H9 (cell line): ENCODE measurements at regions not wholly inside any gene's neighbourhood (a gene's known extent, or its start where the extent isn't known, plus 50 kb on each side); places are given as distances from the start of the nearest gene placed in this dataset.
A peak's percentile ranks its signal among the peaks of the same experiment; 100 is the strongest.

Experiments
- DNase-seq: peaks from one replicate; pipeline ENCODE4 v3.0.0-alpha.2; 2017
- H2AFZ ChIP-seq: one replicate; pipeline ENCODE4 v1.6.1; 2013; ENCODE audit warnings: mild to moderate bottlenecking, low read length, control low read depth, moderate library complexity
- H2AK5ac ChIP-seq: 2 replicates; pipeline ENCODE4 v1.6.1; 2013; ENCODE audit warnings: low read length, control low read depth, mixed read lengths; ENCODE audit not compliant: insufficient read length
- H2BK120ac ChIP-seq: one replicate; pipeline ENCODE4 v1.6.1; 2013; ENCODE audit warnings: low read depth, mild to moderate bottlenecking, low read length, control low read depth, inconsistent platforms; ENCODE audit not compliant: poor library complexity, severe bottlenecking
- H2BK12ac ChIP-seq: 2 replicates; pipeline ENCODE4 v1.6.1; 2013; ENCODE audit warnings: low read length, control low read depth, mixed read lengths, low read depth; ENCODE audit not compliant: insufficient read length
- H2BK15ac ChIP-seq: 2 replicates; pipeline ENCODE4 v1.6.1; 2013; ENCODE audit warnings: low read depth, low read length, control low read depth
- H2BK20ac ChIP-seq: one replicate; pipeline ENCODE4 v1.6.1; 2013; ENCODE audit warnings: low read depth, mild to moderate bottlenecking, low read length, control low read depth, inconsistent platforms; ENCODE audit not compliant: poor library complexity, severe bottlenecking
- H2BK5ac ChIP-seq: 2 replicates; pipeline ENCODE4 v1.6.1; 2013; ENCODE audit warnings: low read length, control low read depth, mixed read lengths; ENCODE audit not compliant: insufficient read length
- H3K14ac ChIP-seq: 2 replicates; pipeline ENCODE4 v1.6.1; 2013; ENCODE audit warnings: low read length, control low read depth; ENCODE audit not compliant: insufficient read depth
- H3K18ac ChIP-seq: 2 replicates; pipeline ENCODE4 v1.6.1; 2013; ENCODE audit warnings: low read depth, mild to moderate bottlenecking, mixed read lengths, low read length, control low read depth; ENCODE audit not compliant: insufficient read length
- H3K23ac ChIP-seq: 2 replicates; pipeline ENCODE4 v1.6.1; 2013; ENCODE audit warnings: low read length, control low read depth, mixed read lengths, low read depth; ENCODE audit not compliant: insufficient read length
- H3K23me2 ChIP-seq: 2 replicates; pipeline ENCODE4 v1.6.1; 2013; ENCODE audit warnings: low read depth, mild to moderate bottlenecking, mixed read lengths, low read length, control low read depth; ENCODE audit not compliant: insufficient read length, poor library complexity, severe bottlenecking
- H3K27ac ChIP-seq: 2 replicates; pipeline ENCODE4 v1.5.1; 2013; ENCODE audit warnings: low read length, control low read depth, mixed read lengths, low read depth; ENCODE audit not compliant: insufficient read length
- H3K27me3 ChIP-seq: 2 replicates; pipeline ENCODE4 v1.6.1; 2013; ENCODE audit warnings: low read length, control low read depth, inconsistent platforms; ENCODE audit not compliant: insufficient read depth
- H3K4ac ChIP-seq: 2 replicates; pipeline ENCODE4 v1.6.1; 2013; ENCODE audit warnings: low read depth, mild to moderate bottlenecking, control low read depth, inconsistent platforms, low read length, moderate library complexity
- H3K4me1 ChIP-seq: 2 replicates; pipeline ENCODE4 v1.6.1; 2013; ENCODE audit warnings: low read length, control low read depth, inconsistent platforms; ENCODE audit not compliant: insufficient read depth
- H3K4me2 ChIP-seq: 2 replicates; pipeline ENCODE4 v1.6.1; 2013; ENCODE audit warnings: low read length, control low read depth, mixed read lengths; ENCODE audit not compliant: insufficient read length, insufficient read depth
- H3K56ac ChIP-seq: 2 replicates; pipeline ENCODE4 v1.6.1; 2013; ENCODE audit warnings: low read depth, mild to moderate bottlenecking, mixed read lengths, low read length, control low read depth; ENCODE audit not compliant: insufficient read length
- H3K79me1 ChIP-seq: 2 replicates; pipeline ENCODE4 v1.6.1; 2013; ENCODE audit warnings: low read depth, mild to moderate bottlenecking, moderate library complexity, low read length, control low read depth, inconsistent platforms; ENCODE audit not compliant: insufficient read depth, poor library complexity, severe bottlenecking
- H3K79me2 ChIP-seq: 2 replicates; pipeline ENCODE4 v1.6.1; 2013; ENCODE audit warnings: low read length, control low read depth, inconsistent platforms; ENCODE audit not compliant: insufficient read depth
- H3K9ac ChIP-seq: 2 replicates; pipeline ENCODE4 v1.6.1; 2013; ENCODE audit warnings: low read length, control low read depth, mixed read lengths; ENCODE audit not compliant: insufficient read length; ENCODE audit errors: extremely low read depth
- H3K9me3 ChIP-seq: one replicate; pipeline ENCODE4 v1.6.1; 2013; ENCODE audit warnings: low read depth, low read length, inconsistent platforms; ENCODE audit not compliant: control insufficient read depth
- H3T11ph ChIP-seq: one replicate; pipeline ENCODE4 v1.6.1; 2013; ENCODE audit warnings: mild to moderate bottlenecking, low read length, control low read depth, inconsistent platforms
- H4K20me1 ChIP-seq: one replicate; pipeline ENCODE4 v1.6.1; 2013; ENCODE audit not compliant: control insufficient read depth, insufficient read length, insufficient read depth
- H4K5ac ChIP-seq: 2 replicates; pipeline ENCODE4 v1.6.1; 2013; ENCODE audit warnings: low read depth, mild to moderate bottlenecking, mixed read lengths, low read length, control low read depth; ENCODE audit not compliant: insufficient read length
- H4K8ac ChIP-seq: replicated peaks from 2 replicates; pipeline ENCODE4 v1.6.1; 2013; ENCODE audit warnings: low read length, control low read depth, mixed read lengths, low read depth; ENCODE audit not compliant: insufficient read length
- H4K91ac ChIP-seq: 2 replicates; pipeline ENCODE4 v1.6.1; 2013; ENCODE audit warnings: low read depth, mild to moderate bottlenecking, moderate library complexity, mixed read lengths, low read length, control low read depth; ENCODE audit not compliant: insufficient read length
- H3K27ac Mint-ChIP-seq, 3 experiments: 2 replicates in 2 of 3; 3 replicates in 1 of 3; pipeline ENCODE4 v1.8.0; 2020 to 2021; ENCODE audit warnings: mixed read lengths in 3 of 3, mild to moderate bottlenecking in 1 of 3, moderate library complexity in 1 of 3
- H3K27me3 Mint-ChIP-seq: 2 replicates; pipeline ENCODE4 v1.8.0; 2021; ENCODE audit warnings: low read depth, mild to moderate bottlenecking, moderate library complexity, mixed read lengths
- H3K36me3 Mint-ChIP-seq, 3 experiments: 2 replicates in 2 of 3; 3 replicates in 1 of 3; pipeline ENCODE4 v1.8.0; 2020 to 2021; ENCODE audit warnings: low read depth in 3 of 3, mixed read lengths in 3 of 3; ENCODE audit not compliant: insufficient read depth in 1 of 3
- H3K4me1 Mint-ChIP-seq, 2 experiments: 2 replicates each; pipeline ENCODE4 v1.8.0; 2020; ENCODE audit warnings: mixed read lengths in 2 of 2
- H3K4me3 Mint-ChIP-seq, 2 experiments: 2 replicates in 1 of 2; 3 replicates in 1 of 2; pipeline ENCODE4 v1.8.0; 2020 to 2021; ENCODE audit warnings: mild to moderate bottlenecking in 2 of 2, mixed read lengths in 2 of 2, moderate library complexity in 1 of 2
- H3K9me3 Mint-ChIP-seq, 2 experiments: 2 replicates in 1 of 2; 3 replicates in 1 of 2; pipeline ENCODE4 v1.8.0; 2020; ENCODE audit warnings: mild to moderate bottlenecking in 2 of 2, mixed read lengths in 2 of 2, moderate library complexity in 1 of 2
- WGBS: extraction: QIAGEN DNeasy Blood & Tissue Kit; methylation state at CpG from one replicate; pipeline ENCODE4 v1.1.7; 2013; ENCODE audit warnings: missing lambda C conversion rate, low lambda C conversion rate, mixed read lengths; ENCODE audit not compliant: insufficient read length; ENCODE audit errors: extremely low coverage; 5-methylcytosine and 5-hydroxymethylcytosine counted together
- TF ChIP-seq, protein P1 (sequence below): fragments of 200-600 bp; sonication (generic); conservative IDR thresholded peaks from 3 replicates; pipeline ENCODE4 v1.8.0; 2021; ENCODE audit warnings: antibody characterized with exemption, mild to moderate bottlenecking

DNA sequence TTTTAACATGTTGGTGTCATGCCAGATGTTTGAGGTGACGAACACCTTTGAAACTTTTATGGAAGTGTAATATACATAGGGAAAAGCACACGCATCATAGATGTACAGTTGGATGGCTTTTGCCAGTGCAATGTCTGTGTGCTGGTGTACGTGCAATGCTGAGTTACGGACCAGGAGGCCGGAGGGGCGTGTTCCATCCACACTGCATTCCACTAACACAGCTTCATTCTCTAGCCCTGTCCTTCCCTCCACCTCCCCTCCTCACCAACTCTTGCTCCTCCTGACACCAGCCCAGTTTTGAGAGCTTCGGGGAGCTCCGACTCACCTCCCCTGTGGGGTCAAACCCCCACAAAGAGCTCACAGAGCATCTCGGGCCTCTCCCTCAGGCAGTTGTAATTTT is 358.8 kb downstream of the C16orf95 start:
- Mint-ChIP-seq H3K27ac (peak overlapping the region in 2 of 3 experiments; percentile 30 to 64; a peak in 1 of 7 replicates), H3K27me3 (peaks cover 7% of the 10 kb centered on the region; the same call in 1 of the 2 replicates), H3K36me3 (no peaks in the 10 kb centered on the region), H3K9me3 (no peaks in the 10 kb centered on the region; a peak in 1 of 5 replicates), H3K4me3 (no peak overlapping the region), H3K4me1 (peaks cover 4 to 6% of the 10 kb centered on the region in 2 experiments; a peak in 3 of 4 replicates)
- no peak overlapping the region for H3T11ph ChIP-seq
- H2BK5ac ChIP-seq: no peak overlapping the region
- no peaks in the 10 kb centered on the region for H3K79me1 ChIP-seq
- WGBS: no CpG with 5 or more reads among the region's 9 CpGs
- no peak overlapping the region for H2AK5ac ChIP-seq
- H3K4ac ChIP-seq: no peak overlapping the region
- no peak overlapping the region for H2BK15ac ChIP-seq
- no peak overlapping the region for H3K18ac ChIP-seq
- no peak overlapping the region for H3K56ac ChIP-seq
- no peak overlapping the region for H3K9ac ChIP-seq
- H3K27me3 ChIP-seq: no peaks in the 10 kb centered on the region
- no peaks in the 10 kb centered on the region for H3K9me3 ChIP-seq
- H2BK120ac ChIP-seq: no peak overlapping the region
- H3K23ac ChIP-seq: no peak overlapping the region
- TF ChIP-seq, protein P1, sequence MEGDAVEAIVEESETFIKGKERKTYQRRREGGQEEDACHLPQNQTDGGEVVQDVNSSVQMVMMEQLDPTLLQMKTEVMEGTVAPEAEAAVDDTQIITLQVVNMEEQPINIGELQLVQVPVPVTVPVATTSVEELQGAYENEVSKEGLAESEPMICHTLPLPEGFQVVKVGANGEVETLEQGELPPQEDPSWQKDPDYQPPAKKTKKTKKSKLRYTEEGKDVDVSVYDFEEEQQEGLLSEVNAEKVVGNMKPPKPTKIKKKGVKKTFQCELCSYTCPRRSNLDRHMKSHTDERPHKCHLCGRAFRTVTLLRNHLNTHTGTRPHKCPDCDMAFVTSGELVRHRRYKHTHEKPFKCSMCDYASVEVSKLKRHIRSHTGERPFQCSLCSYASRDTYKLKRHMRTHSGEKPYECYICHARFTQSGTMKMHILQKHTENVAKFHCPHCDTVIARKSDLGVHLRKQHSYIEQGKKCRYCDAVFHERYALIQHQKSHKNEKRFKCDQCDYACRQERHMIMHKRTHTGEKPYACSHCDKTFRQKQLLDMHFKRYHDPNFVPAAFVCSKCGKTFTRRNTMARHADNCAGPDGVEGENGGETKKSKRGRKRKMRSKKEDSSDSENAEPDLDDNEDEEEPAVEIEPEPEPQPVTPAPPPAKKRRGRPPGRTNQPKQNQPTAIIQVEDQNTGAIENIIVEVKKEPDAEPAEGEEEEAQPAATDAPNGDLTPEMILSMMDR: no peak
- H4K5ac ChIP-seq: no peak overlapping the region
- H2BK20ac ChIP-seq: no peak overlapping the region
- no peak for DNase-seq
- H3K14ac ChIP-seq: no peak overlapping the region
- no peaks in the 10 kb centered on the region for H3K23me2 ChIP-seq
- H3K4me1 ChIP-seq: no peaks in the 10 kb centered on the region
- H4K91ac ChIP-seq: no peak overlapping the region
- H3K4me2 ChIP-seq: no peak overlapping the region
- no peak overlapping the region for H2BK12ac ChIP-seq
- H3K27ac ChIP-seq: no peak overlapping the region
- H2AFZ ChIP-seq: no peak overlapping the region
- no peaks in the 10 kb centered on the region for H4K20me1 ChIP-seq
- H4K8ac ChIP-seq: no peak overlapping the region
- no peaks in the 10 kb centered on the region for H3K79me2 ChIP-seq
